SK-N-MC (cell line): ENCODE measurements at regions not wholly inside any gene's neighbourhood (a gene's known extent, or its start where the extent isn't known, plus 50 kb on each side); places are given as distances from the start of the nearest gene placed in this dataset.

Experiments
- EZH2 ChIP-seq: fragments of 200-600 bp; sonication (generic); IDR thresholded peaks from one replicate; pipeline ENCODE4 v1.6.1; 2017; ENCODE audit warnings: antibody characterized with exemption
- FOXP2 ChIP-seq: optimal IDR thresholded peaks from 2 replicates; pipeline ENCODE3; 2011; ENCODE audit warnings: mild to moderate bottlenecking, moderate library complexity; ENCODE audit not compliant: insufficient read depth; ENCODE audit errors: extremely low read length, control extremely low read depth
- POLR2AphosphoS5 ChIP-seq: IDR thresholded peaks from 2 replicates; pipeline ENCODE4 v1.6.1; 2012; ENCODE audit warnings: mild to moderate bottlenecking, low read depth, low read length, borderline replicate concordance

GRCh38 chr2:194002699-194003368 lies 1654.2 kb upstream of the SLC39A10 start:
- TF ChIP-seq POLR2AphosphoS5: no peak
- no peak for TF ChIP-seq EZH2
- no peak for TF ChIP-seq FOXP2
